Activated T-helper 17 cell treated with anti-CD3 and anti-CD28 coated beads, Interleukin-2, amount 50 U/mL, for 72 hours (primary cell): ENCODE measurements at regions not wholly inside any gene's neighbourhood (a gene's known extent, or its start where the extent isn't known, plus 50 kb on each side); places are given as distances from the start of the nearest gene placed in this dataset.

Experiments used
- ATAC-seq: fragments of 150-1000 bp; cut with Tn5 transposase; replicated peaks from 2 replicates; pipeline ENCODE4 v1.10.0; 2021; ENCODE audit warnings: mild to moderate bottlenecking, moderate library complexity
- H3K27ac Mint-ChIP-seq: one replicate; pipeline ENCODE4 v1.8.0; 2022; ENCODE audit warnings: mixed read lengths
- H3K27me3 Mint-ChIP-seq: one replicate; pipeline ENCODE4 v1.8.0; 2022; ENCODE audit warnings: mixed read lengths
- H3K36me3 Mint-ChIP-seq: one replicate; pipeline ENCODE4 v1.8.0; 2022; ENCODE audit warnings: low read depth, mild to moderate bottlenecking, mixed read lengths
- H3K4me1 Mint-ChIP-seq: one replicate; pipeline ENCODE4 v1.8.0; 2022; ENCODE audit warnings: mixed read lengths
- H3K4me3 Mint-ChIP-seq: one replicate; pipeline ENCODE4 v1.8.0; 2022; ENCODE audit warnings: mild to moderate bottlenecking, mixed read lengths
- H3K9me3 Mint-ChIP-seq: one replicate; pipeline ENCODE4 v1.8.0; 2022; ENCODE audit warnings: mixed read lengths

- Mint-ChIP-seq H3K36me3 (no peaks in the 10 kb centered on the region), H3K27ac (no peak overlapping the region), H3K4me3 (no peak overlapping the region), H3K4me1 (no peaks in the 10 kb centered on the region), H3K9me3 (peaks cover 10% of the 10 kb centered on the region), H3K27me3 (no peaks in the 10 kb centered on the region)
- ATAC-seq: no peak
These were observed 1544.9 kb upstream of the PCDH7 start for GRCh38 chr4:29175291-29175690.

GRCh38 chr4:29199025-29199424, 1521.1 kb upstream of the PCDH7 start:
- Mint-ChIP-seq H3K36me3 (no peaks in the 10 kb centered on the region), H3K4me1 (no peaks in the 10 kb centered on the region), H3K27ac (no peak overlapping the region), H3K27me3 (no peaks in the 10 kb centered on the region), H3K9me3 (peaks cover 14% of the 10 kb centered on the region), H3K4me3 (no peak overlapping the region)
- no peak for ATAC-seq

- no peak for ATAC-seq
- H3K27ac Mint-ChIP-seq: no peak overlapping the region
- H3K36me3 Mint-ChIP-seq: no peaks in the 10 kb centered on the region
- no peak overlapping the region for H3K4me3 Mint-ChIP-seq
- no peaks in the 10 kb centered on the region for H3K27me3 Mint-ChIP-seq
- peaks cover 14% of the 10 kb centered on the region for H3K9me3 Mint-ChIP-seq
- H3K4me1 Mint-ChIP-seq: no peaks in the 10 kb centered on the region
These were observed 1520.7 kb upstream of the PCDH7 start for GRCh38 chr4:29199485-29199884.

GRCh38 chr4:29213020-29213419, 1507.1 kb upstream of the PCDH7 start:
- no peaks in the 10 kb centered on the region for H3K4me1 Mint-ChIP-seq
- ATAC-seq: no peak
- no peaks in the 10 kb centered on the region for H3K27me3 Mint-ChIP-seq
- no peak overlapping the region for H3K4me3 Mint-ChIP-seq
- H3K36me3 Mint-ChIP-seq: no peaks in the 10 kb centered on the region
- no peak overlapping the region for H3K27ac Mint-ChIP-seq
- H3K9me3 Mint-ChIP-seq: peaks cover 21% of the 10 kb centered on the region

GRCh38 chr4:29220761-29221160, 1499.4 kb upstream of the PCDH7 start:
- H3K36me3 Mint-ChIP-seq: no peaks in the 10 kb centered on the region
- no peak overlapping the region for H3K4me3 Mint-ChIP-seq
- no peak for ATAC-seq
- H3K4me1 Mint-ChIP-seq: no peaks in the 10 kb centered on the region
- no peak overlapping the region for H3K27ac Mint-ChIP-seq
- H3K27me3 Mint-ChIP-seq: no peaks in the 10 kb centered on the region
- H3K9me3 Mint-ChIP-seq: peaks cover 3% of the 10 kb centered on the region

GRCh38 chr4:29224911-29225310, 1495.3 kb upstream of the PCDH7 start:
- no peaks in the 10 kb centered on the region for H3K27me3 Mint-ChIP-seq
- H3K4me3 Mint-ChIP-seq: no peak overlapping the region
- H3K9me3 Mint-ChIP-seq: peaks cover 8% of the 10 kb centered on the region
- no peaks in the 10 kb centered on the region for H3K36me3 Mint-ChIP-seq
- H3K27ac Mint-ChIP-seq: no peak overlapping the region
- H3K4me1 Mint-ChIP-seq: no peaks in the 10 kb centered on the region
- no peak for ATAC-seq

GRCh38 chr4:29240641-29241040, 1479.5 kb upstream of the PCDH7 start:
- Mint-ChIP-seq H3K4me3 (no peak overlapping the region), H3K4me1 (no peaks in the 10 kb centered on the region), H3K27ac (no peak overlapping the region), H3K27me3 (no peaks in the 10 kb centered on the region), H3K9me3 (peaks cover 6% of the 10 kb centered on the region), H3K36me3 (no peaks in the 10 kb centered on the region)
- ATAC-seq: no peak

GRCh38 chr4:29243054-29243453, 1477.1 kb upstream of the PCDH7 start:
- H3K27me3 Mint-ChIP-seq: no peaks in the 10 kb centered on the region
- H3K4me3 Mint-ChIP-seq: no peak overlapping the region
- no peak overlapping the region for H3K27ac Mint-ChIP-seq
- no peaks in the 10 kb centered on the region for H3K36me3 Mint-ChIP-seq
- H3K4me1 Mint-ChIP-seq: no peaks in the 10 kb centered on the region
- H3K9me3 Mint-ChIP-seq: no peaks in the 10 kb centered on the region
- ATAC-seq: no peak

- Mint-ChIP-seq H3K4me1 (no peaks in the 10 kb centered on the region), H3K4me3 (no peak overlapping the region), H3K27ac (no peak overlapping the region), H3K9me3 (no peaks in the 10 kb centered on the region), H3K36me3 (no peaks in the 10 kb centered on the region), H3K27me3 (no peaks in the 10 kb centered on the region)
- ATAC-seq: no peak
These were observed 1476.3 kb upstream of the PCDH7 start for GRCh38 chr4:29243851-29244250.

GRCh38 chr4:29259556-29259955, 1460.6 kb upstream of the PCDH7 start:
- Mint-ChIP-seq H3K27me3 (no peaks in the 10 kb centered on the region), H3K4me1 (no peaks in the 10 kb centered on the region)
- no peak for ATAC-seq

GRCh38 chr4:29262986-29263385, 1457.2 kb upstream of the PCDH7 start:
- no peak overlapping the region for H3K27ac Mint-ChIP-seq
- no peaks in the 10 kb centered on the region for H3K36me3 Mint-ChIP-seq
- H3K27me3 Mint-ChIP-seq: no peaks in the 10 kb centered on the region
- ATAC-seq: no peak
- H3K4me1 Mint-ChIP-seq: no peaks in the 10 kb centered on the region
- H3K4me3 Mint-ChIP-seq: no peak overlapping the region
- H3K9me3 Mint-ChIP-seq: peaks cover 21% of the 10 kb centered on the region

More at GRCh38 chr4:29259556-29259955, 1460.6 kb upstream of the PCDH7 start:
- H3K27ac Mint-ChIP-seq: no peak overlapping the region
- no peaks in the 10 kb centered on the region for H3K36me3 Mint-ChIP-seq
- peaks cover 17% of the 10 kb centered on the region for H3K9me3 Mint-ChIP-seq
- no peak overlapping the region for H3K4me3 Mint-ChIP-seq

GRCh38 chr4:29276150-29276549, 1444.0 kb upstream of the PCDH7 start:
- Mint-ChIP-seq H3K27ac (no peak overlapping the region), H3K4me3 (no peak overlapping the region), H3K4me1 (no peaks in the 10 kb centered on the region), H3K27me3 (no peaks in the 10 kb centered on the region), H3K36me3 (no peaks in the 10 kb centered on the region), H3K9me3 (peaks cover 17% of the 10 kb centered on the region)
- no peak for ATAC-seq

- H3K4me3 Mint-ChIP-seq: no peak overlapping the region
- H3K27me3 Mint-ChIP-seq: no peaks in the 10 kb centered on the region
- H3K4me1 Mint-ChIP-seq: no peaks in the 10 kb centered on the region
- no peak for ATAC-seq
- H3K9me3 Mint-ChIP-seq: peaks cover 12% of the 10 kb centered on the region
- no peaks in the 10 kb centered on the region for H3K36me3 Mint-ChIP-seq
- H3K27ac Mint-ChIP-seq: no peak overlapping the region
These were observed 1442.8 kb upstream of the PCDH7 start for GRCh38 chr4:29277381-29277780.

- no peaks in the 10 kb centered on the region for H3K4me1 Mint-ChIP-seq
- H3K9me3 Mint-ChIP-seq: peaks cover 16% of the 10 kb centered on the region
- no peaks in the 10 kb centered on the region for H3K36me3 Mint-ChIP-seq
- no peaks in the 10 kb centered on the region for H3K27me3 Mint-ChIP-seq
- H3K4me3 Mint-ChIP-seq: no peak overlapping the region
- H3K27ac Mint-ChIP-seq: no peak overlapping the region
- no peak for ATAC-seq
These were observed 1441.6 kb upstream of the PCDH7 start for GRCh38 chr4:29278585-29278984.

GRCh38 chr4:29289118-29289517, 1431.1 kb upstream of the PCDH7 start:
- no peaks in the 10 kb centered on the region for H3K4me1 Mint-ChIP-seq
- no peak overlapping the region for H3K27ac Mint-ChIP-seq
- H3K9me3 Mint-ChIP-seq: peaks cover 11% of the 10 kb centered on the region
- H3K4me3 Mint-ChIP-seq: no peak overlapping the region
- H3K27me3 Mint-ChIP-seq: no peaks in the 10 kb centered on the region
- ATAC-seq: no peak
- no peaks in the 10 kb centered on the region for H3K36me3 Mint-ChIP-seq

- H3K9me3 Mint-ChIP-seq: peaks cover 9% of the 10 kb centered on the region
- no peak overlapping the region for H3K4me3 Mint-ChIP-seq
- H3K27me3 Mint-ChIP-seq: no peaks in the 10 kb centered on the region
- no peaks in the 10 kb centered on the region for H3K36me3 Mint-ChIP-seq
- ATAC-seq: no peak
- H3K4me1 Mint-ChIP-seq: no peaks in the 10 kb centered on the region
- no peak overlapping the region for H3K27ac Mint-ChIP-seq
These were observed 1424.9 kb upstream of the PCDH7 start for GRCh38 chr4:29295280-29295679.
